Aorta (tissue), 5 donors: ENCODE measurements at regions not wholly inside any gene's neighbourhood (a gene's known extent, or its start where the extent isn't known, plus 50 kb on each side); places are given as distances from the start of the nearest gene placed in this dataset.

Source experiments
- ATAC-seq: fragments of 200-7000 bp; cut with Tn5 transposase; one replicate; pipeline ENCODE4 v1.9.1; 2022; ENCODE audit warnings: moderate library complexity; ENCODE audit not compliant: low FRiP score
- DNase-seq, 2 donors: peaks; one replicate each; pipeline ENCODE4 v3.0.0-alpha.2; 2020
- H3K27ac ChIP-seq, 2 donors: one replicate each; pipeline ENCODE4 v1.5.1; 2013; ENCODE audit warnings: low read length in 2 of 2, mild to moderate bottlenecking in 2 of 2, moderate library complexity in 2 of 2, control low read depth in 1 of 2, inconsistent platforms in 1 of 2, low read depth in 1 of 2
- H3K27me3 ChIP-seq, 2 donors: one replicate each; pipeline ENCODE4 v1.6.1; 2013; ENCODE audit warnings: control low read depth in 1 of 2, low read length in 1 of 2, mild to moderate bottlenecking in 1 of 2, moderate library complexity in 1 of 2; ENCODE audit not compliant: insufficient read depth in 2 of 2, control insufficient read depth in 1 of 2
- H3K36me3 ChIP-seq, 2 donors: one replicate each; pipeline ENCODE4 v1.6.1; 2013; ENCODE audit warnings: control low read depth in 1 of 2, low read length in 1 of 2, mild to moderate bottlenecking in 1 of 2; ENCODE audit not compliant: insufficient read depth in 2 of 2, control insufficient read depth in 1 of 2
- H3K4me1 ChIP-seq, 2 donors: one replicate each; pipeline ENCODE4 v1.6.1; 2013; ENCODE audit warnings: low read length in 2 of 2, control low read depth in 1 of 2, mild to moderate bottlenecking in 1 of 2, moderate library complexity in 1 of 2; ENCODE audit not compliant: insufficient read depth in 2 of 2, control insufficient read depth in 1 of 2
- H3K4me3 ChIP-seq, 2 donors: one replicate each; pipeline ENCODE4 v1.5.1; 2013; ENCODE audit warnings: low read length in 2 of 2, control low read depth in 1 of 2, mild to moderate bottlenecking in 1 of 2
- H3K9me3 ChIP-seq: one replicate; pipeline ENCODE4 v1.6.1; 2013; ENCODE audit warnings: mild to moderate bottlenecking, low read length; ENCODE audit not compliant: control insufficient read depth
- WGBS, 2 donors: extraction: QIAGEN DNeasy Blood & Tissue Kit; methylation state at CpG; one replicate each; pipeline ENCODE4 v1.1.7; 2013; 5-methylcytosine and 5-hydroxymethylcytosine counted together
- intact Hi-C, 2 donors: fragments of 100-400 bp; cut with DNase I; formaldehyde crosslinking; loops; one replicate each; pipeline versions ENCODE4 v1.14.2 to v1.15.0; 2022
- donor health status: healthy with polysubstance abuse.
- donor health status: Bipolar disorder and iron deficiency.
- donor health status: DM: no; HTN: no; CAD: no.
- donor health status: DM: no; HTN: no; CAD: no.
- donor health status: DM: yes; HTN: yes; CAD: no.

DNA sequence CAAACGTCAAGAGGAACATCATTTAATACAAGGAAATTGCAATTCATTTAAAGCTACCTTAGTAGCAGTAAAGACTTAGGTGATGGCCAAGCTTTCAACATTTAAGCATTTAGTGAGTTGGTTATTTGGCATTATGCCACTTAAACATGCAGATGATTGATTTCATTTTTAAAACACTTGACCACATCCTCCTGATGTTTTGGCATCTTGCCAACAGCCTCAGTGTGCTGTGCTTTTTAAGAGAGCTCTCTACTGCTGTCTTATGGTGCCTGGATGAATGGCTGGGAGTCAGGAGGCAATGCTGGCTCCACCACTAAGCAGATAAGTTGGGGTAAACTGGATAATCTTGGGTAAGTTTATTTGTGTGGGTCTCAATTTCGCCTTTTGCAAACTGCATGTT is 364.5 kb downstream of the MAN2A1 start:
- intact Hi-C loops = no loop called here

DNA sequence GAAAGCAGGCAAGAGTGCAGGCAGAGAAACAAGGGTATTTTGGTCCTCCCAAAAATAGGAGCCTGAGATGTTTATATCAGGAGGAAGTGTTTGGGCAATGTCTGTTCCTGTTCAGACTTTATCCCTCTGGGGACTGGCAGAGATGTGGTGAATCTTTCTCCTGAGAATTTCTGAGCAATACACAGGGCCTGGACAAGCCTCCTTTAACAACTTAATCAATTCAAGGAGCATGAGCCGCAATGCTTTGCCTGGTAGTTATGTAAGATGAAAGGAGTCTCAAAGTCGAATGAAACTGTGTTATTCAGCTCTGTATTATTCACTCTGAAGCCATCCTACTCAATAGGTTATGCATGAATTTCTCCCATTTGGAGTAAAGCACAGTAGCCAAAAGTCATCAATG is 365.6 kb downstream of the MAN2A1 start:
- ATAC-seq = no peak
- 75 to 80% methylated on average over 2 of the region's 2 CpGs for WGBS, 2 donors
- Histone ChIP-seq H3K27me3 (no peaks in the 10 kb centered on the region), H3K4me1 (peaks cover 0 to 4% of the 10 kb centered on the region in 2 donors), H3K4me3 (no peak overlapping the region), H3K27ac (no peak overlapping the region), H3K9me3 (no peaks in the 10 kb centered on the region), H3K36me3 (no peaks in the 10 kb centered on the region)
- no peak for DNase-seq
- intact Hi-C loops = no loop called here

More for the DNA sequence above, 364.5 kb downstream of the MAN2A1 start:
- peak in 1 of 2 donors; percentile 59 for DNase-seq
- WGBS, 2 donors = 80 to 82% methylated on average over 2 of the region's 2 CpGs
- Histone ChIP-seq H3K36me3 (no peaks in the 10 kb centered on the region), H3K9me3 (no peaks in the 10 kb centered on the region), H3K4me1 (peaks cover 0 to 4% of the 10 kb centered on the region in 2 donors), H3K27ac (no peak overlapping the region), H3K4me3 (no peak overlapping the region), H3K27me3 (no peaks in the 10 kb centered on the region)
- no peak for ATAC-seq

DNA sequence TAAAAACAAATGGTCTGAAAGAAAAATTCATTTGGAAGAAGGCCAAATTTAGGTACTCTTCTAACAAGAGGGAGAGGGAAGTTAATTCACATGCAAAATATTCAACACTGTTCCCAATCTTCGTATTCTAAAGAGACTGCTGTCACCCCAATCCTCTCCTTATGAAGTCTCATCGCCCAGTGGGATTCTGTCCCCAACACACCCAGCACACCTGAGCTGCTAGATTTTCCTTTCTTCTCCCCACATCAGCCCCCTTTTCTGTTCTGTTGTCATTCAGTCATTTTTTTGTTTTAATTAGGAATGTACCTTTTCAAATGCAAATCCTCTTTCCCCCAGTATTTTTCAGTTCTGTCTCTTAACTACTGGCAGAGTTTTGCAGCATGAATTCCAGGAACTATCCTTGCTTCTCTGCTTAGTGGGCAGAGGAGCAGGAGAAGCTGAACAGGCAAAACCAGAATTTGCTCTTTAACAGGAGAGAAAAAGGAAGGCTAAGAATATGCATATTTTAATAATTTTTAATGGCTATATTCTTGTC is 366.9 kb downstream of the MAN2A1 start:
- DNase-seq (no peak), ATAC-seq (no peak)
- H3K36me3 ChIP-seq = no peaks in the 10 kb centered on the region
- intact Hi-C loops = no loop called here
- no peaks in the 10 kb centered on the region for H3K27me3 ChIP-seq
- no peak overlapping the region for H3K4me3 ChIP-seq
- no peak overlapping the region for H3K27ac ChIP-seq
- H3K9me3 ChIP-seq = no peaks in the 10 kb centered on the region
- H3K4me1 ChIP-seq = peaks cover 0 to 4% of the 10 kb centered on the region in 2 donors
- 92 to 95% methylated on average over 2 of the region's 2 CpGs for WGBS, 2 donors

DNA sequence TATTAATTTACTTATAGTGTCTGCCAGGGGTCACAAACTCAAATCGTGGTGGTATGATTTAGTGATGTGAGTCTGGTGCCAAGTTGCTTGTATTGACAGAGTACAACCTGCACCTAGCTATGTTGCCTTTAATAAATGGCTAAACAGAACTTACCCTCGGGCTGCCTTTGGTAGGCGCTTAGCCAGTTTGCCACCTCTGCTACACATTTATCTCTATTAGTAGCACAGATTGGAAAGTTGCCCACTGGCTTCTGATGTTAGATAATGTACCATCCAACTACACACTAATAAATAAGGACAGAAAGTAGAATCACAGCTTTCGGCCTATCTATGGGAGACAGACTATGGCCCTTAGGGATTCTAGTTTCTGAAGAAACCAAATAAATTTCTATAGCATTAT is 368.4 kb downstream of the MAN2A1 start:
- H3K36me3 ChIP-seq = no peaks in the 10 kb centered on the region
- peaks cover 0 to 4% of the 10 kb centered on the region in 2 donors for H3K4me1 ChIP-seq
- no peak overlapping the region for H3K27ac ChIP-seq
- DNase-seq = no peak
- intact Hi-C loops = no loop called here
- no peaks in the 10 kb centered on the region for H3K9me3 ChIP-seq
- H3K27me3 ChIP-seq = no peaks in the 10 kb centered on the region
- no peak overlapping the region for H3K4me3 ChIP-seq
- ATAC-seq = no peak
- WGBS, 2 donors = 78 to 81% methylated on average over 4 of the region's 4 CpGs

DNA sequence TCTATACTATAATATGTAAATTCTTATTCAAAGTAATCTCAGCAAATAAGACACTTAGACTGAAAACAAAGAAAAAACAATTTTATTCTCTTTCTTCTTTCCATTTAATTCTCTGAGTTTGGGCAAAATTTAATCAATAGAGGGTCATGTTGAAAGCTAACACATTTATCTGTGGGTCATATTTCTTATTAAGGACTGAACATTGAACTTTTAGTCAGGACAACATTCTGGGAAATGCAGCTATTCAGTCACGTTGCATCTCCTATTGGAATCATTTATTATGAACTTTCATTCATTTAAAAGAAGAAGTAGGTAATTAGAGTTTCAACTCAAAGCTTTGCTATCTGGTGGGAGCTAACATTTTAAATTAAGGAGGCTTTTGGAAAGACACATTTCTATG is 372.5 kb downstream of the MAN2A1 start:
- no peak for DNase-seq
- Histone ChIP-seq H3K4me3 (no peak overlapping the region), H3K4me1 (no peaks in the 10 kb centered on the region), H3K9me3 (no peaks in the 10 kb centered on the region), H3K27ac (no peak overlapping the region), H3K27me3 (no peaks in the 10 kb centered on the region), H3K36me3 (no peaks in the 10 kb centered on the region)
- intact Hi-C loops = no loop called here
- no peak for ATAC-seq
- WGBS, 2 donors = 75 to 90% methylated on average over 1 of the region's 1 CpG

DNA sequence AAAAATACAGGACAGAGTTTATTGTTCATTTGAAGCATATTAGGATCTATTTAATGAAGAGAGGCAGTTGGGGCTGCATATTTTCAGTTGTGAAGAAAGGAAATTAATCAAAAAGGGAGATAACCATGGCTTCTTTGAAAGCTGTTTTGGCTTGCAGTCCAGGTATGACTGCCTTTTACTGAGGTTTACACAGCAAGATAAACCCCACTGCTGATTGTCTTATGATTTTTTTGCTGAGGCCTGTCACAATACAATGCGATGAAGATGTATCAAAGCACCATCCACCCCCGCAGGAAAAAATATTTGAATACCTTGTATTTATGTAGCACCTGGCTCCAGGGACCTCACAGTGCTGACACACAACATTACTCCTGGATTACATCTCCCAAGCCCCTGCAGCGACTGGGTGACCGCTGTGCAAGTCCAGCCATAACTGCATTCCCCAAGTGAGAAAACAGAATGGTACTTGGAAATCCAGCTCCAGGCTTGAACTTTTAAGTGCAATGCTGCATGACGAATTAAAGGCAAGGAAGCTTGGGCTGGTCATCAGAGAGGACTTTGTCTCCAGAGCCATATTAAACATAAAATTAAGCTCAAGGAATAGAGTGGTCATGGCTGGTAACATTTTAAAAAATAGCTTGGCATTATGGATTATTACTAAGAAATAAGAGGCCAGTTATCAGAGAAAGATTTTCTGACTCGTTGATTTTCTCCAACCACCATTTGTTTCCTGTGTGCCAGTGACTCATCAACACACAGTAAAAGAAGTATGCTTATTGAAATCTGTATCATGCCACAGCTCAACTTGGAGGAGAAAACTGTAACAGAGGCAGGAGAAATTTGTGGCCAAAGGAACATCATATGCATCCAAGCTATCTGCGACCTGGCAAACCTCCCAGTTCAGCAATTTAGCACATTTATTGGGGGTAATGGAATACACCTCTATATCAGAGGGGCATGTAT is 374.2 kb downstream of the MAN2A1 start:
- Histone ChIP-seq H3K4me1 (no peaks in the 10 kb centered on the region), H3K27me3 (no peaks in the 10 kb centered on the region), H3K27ac (no peak overlapping the region), H3K4me3 (no peak overlapping the region), H3K9me3 (no peaks in the 10 kb centered on the region), H3K36me3 (no peaks in the 10 kb centered on the region)
- 83 to 86% methylated on average over 7 of the region's 7 CpGs for WGBS, 2 donors
- ATAC-seq (no peak), DNase-seq (no peak)
- intact Hi-C loops = no loop called here

DNA sequence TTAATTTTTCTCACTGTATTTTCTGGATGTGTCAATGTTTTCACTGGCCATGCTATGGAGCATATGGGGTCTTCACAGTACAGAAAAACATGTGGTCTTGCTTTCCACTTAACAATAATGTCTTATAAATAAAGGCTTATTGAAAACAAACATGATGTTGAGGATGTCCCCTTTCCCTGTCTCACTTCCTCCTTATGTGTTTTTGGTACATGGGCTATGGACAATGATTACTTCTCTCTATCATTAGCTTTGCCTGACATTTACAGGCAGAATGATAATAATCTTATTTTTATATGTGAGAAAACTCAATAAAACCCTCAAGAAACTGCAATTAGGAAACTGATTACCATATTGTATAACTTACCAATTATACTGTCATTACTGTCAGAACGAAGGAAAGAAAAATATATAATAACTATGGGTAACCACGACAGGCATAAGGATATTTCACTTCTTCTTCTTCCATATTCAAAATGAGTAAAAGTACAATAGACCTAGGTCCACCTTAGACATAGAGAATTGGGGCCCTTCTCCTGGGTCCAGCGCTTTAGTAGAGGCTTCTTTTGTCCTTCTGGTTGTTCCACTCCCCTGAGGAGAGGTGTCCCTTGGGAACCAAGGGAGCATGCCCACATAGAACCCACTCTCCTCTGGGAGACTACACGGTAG is 375.0 kb downstream of the MAN2A1 start:
- ATAC-seq (no peak), DNase-seq (no peak)
- no peak overlapping the region for H3K4me3 ChIP-seq
- H3K27me3 ChIP-seq = no peaks in the 10 kb centered on the region
- no peaks in the 10 kb centered on the region for H3K9me3 ChIP-seq
- WGBS, 2 donors = 70 to 87% methylated on average over 4 of the region's 4 CpGs
- H3K4me1 ChIP-seq = no peaks in the 10 kb centered on the region
- H3K36me3 ChIP-seq = no peaks in the 10 kb centered on the region
- H3K27ac ChIP-seq = no peak overlapping the region
- intact Hi-C loops = no loop called here

DNA sequence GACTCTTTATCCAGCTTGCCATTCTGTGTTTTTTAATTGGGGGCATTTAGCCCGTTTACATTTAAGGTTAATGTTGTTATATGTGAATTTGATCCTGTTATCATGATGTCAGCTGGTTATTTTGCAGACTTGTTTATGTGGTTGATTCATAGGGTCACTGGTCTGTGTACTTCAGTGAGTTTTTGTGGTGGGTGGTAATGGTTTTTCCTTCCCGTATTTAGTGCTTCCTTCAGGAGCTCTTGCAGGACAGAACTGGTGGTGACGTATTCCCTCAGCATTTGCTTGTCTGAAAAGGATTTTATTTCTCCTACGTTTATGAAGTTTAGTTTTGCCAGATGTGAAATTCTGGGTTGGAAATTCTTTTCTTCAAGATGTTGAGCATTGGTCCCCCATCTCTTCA is 381.1 kb downstream of the MAN2A1 start:
- Histone ChIP-seq H3K4me1 (no peaks in the 10 kb centered on the region), H3K27ac (no peak overlapping the region), H3K36me3 (no peaks in the 10 kb centered on the region), H3K9me3 (peaks cover 8% of the 10 kb centered on the region), H3K4me3 (no peak overlapping the region), H3K27me3 (no peaks in the 10 kb centered on the region)
- DNase-seq (no peak), ATAC-seq (no peak)
- intact Hi-C loops = no loop called here
- 83 to 84% methylated on average over 4 of the region's 4 CpGs for WGBS, 2 donors
